Cerebellar cortex (tissue), 1 donor: ENCODE measurements at regions not wholly inside any gene's neighbourhood (a gene's known extent, or its start where the extent isn't known, plus 50 kb on each side); places are given as distances from the start of the nearest gene placed in this dataset.

Experiments used
- DNase-seq: peaks from one replicate; pipeline ENCODE4 v3.0.0-alpha.2; 2015; ENCODE audit warnings: low spot score

DNA sequence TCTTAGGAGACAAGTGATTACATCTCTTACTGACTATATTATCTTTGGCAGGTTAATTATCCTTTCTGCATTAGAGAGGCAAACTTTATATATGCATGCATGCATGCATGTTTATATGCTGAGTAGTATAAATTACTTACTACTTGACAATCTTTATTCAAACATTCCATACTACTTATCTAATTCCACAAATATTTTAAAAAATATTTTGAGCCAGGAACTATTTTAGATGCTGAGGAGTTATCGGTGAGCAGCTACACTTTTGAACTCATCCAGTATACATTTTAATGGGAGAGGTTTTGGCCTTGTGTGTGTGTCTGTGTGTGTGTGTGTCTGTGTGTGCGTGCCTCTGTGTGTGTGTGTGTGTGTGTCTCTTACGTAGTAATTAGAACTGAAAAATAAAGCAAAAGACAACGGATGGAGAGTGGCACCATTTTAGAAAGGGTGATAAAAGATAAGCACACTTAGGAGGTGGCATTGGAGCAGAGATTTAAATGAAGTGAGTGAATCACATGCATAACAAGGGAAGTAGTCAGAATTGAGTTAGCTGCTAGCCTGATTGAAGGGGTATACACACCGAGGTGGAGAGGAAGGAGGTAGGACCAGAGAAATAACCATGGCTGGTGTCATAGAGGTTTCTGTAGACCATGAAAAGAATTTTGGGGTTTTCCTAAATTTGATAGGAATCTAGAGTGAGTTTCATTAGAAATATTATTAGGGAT, 1488.4 kb downstream of the MRPL39 start:
- DNase-seq = no peak

DNA sequence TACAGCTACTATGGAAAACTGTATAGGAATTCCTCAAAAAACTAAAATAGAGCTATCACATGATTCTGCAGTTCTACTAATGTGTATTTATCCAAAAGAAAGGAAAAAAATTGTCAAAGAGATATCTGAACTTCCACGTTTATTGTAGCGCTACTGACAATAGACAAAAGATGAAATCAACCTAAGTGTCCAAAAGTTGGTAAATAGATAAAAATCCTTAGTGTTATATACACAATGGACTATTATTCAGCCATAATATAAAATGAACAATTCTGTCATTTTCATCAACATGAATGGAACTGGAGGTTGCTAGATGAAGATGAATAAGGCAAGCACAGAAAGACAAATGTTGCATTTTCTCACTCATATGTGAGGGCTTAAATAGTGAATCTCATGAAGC, 1492.1 kb downstream of the MRPL39 start:
- DNase-seq = no peak

DNA sequence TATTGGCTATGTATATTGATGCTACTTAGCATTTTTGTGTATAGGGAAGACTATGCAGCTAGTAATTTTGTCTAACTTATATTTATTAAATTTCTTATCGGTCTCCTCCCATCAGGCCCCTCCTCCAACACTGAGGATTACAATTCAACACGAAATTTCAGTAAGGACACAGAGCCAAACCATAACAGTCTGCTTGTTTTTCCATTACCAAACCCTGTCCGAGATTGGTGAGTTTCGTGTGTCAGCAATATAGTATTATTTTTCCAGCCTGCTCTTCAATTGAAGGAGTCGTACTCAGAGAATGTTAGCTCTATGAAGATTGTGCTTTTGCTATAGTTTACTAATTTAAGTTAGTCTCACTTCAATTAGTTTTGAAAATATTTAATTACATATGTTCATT, 1495.3 kb downstream of the MRPL39 start:
- DNase-seq = no peak

DNA sequence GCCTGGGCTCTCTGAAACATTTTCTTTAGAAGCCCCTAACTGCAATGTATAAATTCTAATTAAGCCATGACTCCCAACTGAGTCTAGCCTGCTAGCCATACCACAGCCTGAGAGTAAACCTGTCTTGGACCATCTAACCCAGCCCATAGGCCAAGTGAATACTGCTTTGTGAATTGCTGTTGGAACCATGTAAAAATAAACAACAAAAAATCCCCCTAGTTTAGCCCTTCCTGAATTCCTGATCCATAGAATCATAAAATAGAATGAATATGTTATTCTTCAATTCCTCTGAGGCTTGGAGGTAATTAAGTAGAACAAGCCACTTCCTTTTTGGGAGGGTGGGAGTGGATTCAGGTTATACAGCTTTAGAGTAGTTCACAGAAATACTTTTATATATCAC, 1496.4 kb downstream of the MRPL39 start:
- DNase-seq = no peak

DNA sequence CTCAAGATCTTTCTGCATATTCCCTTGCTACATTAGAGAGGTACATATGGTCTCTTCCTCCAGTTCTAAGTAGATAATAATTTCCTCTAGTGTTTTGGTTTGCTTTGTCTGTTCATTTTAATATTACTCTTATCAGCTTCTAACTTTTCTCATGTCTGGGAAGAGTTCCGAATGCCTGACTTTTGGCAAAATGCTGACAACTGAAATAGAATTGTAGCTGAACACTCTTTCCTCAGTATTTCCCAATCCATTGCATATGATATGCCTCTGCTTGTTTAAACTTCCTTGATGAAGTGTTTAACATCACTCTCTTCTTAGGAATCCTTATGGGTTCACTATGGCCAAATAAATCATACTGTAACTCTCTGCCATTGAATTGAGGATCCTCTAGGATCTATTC, 1510.1 kb downstream of the MRPL39 start:
- DNase-seq = no peak

DNA sequence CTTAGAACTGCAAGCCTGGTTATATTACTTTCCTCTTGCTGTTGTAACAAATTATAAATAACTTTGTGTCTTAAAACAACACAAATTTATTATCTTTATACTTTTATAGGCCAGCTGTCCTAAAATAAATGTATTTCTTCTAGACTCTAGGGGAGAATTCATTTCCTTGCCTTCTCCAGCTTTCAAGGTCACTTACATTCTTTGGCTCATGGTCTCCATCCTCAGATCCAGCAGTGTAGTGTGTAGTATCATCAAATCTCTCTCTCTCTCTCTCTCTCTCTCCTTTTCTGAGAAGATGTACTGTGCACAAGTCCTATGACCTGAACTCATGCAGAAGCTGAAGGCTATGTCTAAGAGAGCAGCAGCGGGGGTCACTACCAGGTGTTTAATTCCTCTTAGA, 1510.6 kb downstream of the MRPL39 start:
- no peak for DNase-seq

DNA sequence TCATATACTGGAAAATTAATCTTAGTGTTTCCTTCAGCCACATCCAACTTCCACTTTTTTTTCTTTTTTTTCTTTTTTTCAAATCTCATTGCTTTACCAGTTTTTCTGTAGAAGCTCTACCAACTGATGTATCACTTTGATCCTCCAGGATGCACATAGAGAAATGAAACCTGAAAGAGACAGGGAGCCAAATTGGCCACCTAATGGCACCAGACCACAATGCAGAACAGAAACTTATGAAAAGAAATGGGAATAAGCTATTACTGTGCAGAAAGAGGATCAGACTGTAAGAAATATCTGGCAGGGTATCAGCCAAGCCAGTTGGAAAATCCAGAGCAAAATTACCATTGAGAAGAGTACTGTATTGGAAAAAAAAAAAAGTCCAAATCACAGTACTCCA, 1514.2 kb downstream of the MRPL39 start:
- DNase-seq = no peak

DNA sequence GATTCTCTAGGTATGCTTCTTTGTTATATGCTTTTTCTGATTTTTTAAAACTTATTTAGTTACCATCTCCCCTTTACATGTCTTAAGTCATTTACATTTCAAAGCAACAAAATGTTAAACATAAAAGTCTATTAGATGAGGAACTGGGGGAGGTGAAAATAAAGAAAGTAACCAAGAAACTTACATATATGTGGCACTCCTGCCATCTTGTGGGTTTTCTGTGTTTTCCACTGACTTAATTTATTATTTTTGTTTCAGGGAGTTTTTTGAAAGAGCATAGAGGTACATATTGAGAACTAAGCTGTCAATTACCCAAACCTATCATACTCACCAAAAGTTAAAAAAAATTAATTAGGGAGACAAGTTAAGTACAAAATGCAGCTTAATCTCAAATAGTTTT, 1531.1 kb downstream of the MRPL39 start:
- no peak for DNase-seq

DNA sequence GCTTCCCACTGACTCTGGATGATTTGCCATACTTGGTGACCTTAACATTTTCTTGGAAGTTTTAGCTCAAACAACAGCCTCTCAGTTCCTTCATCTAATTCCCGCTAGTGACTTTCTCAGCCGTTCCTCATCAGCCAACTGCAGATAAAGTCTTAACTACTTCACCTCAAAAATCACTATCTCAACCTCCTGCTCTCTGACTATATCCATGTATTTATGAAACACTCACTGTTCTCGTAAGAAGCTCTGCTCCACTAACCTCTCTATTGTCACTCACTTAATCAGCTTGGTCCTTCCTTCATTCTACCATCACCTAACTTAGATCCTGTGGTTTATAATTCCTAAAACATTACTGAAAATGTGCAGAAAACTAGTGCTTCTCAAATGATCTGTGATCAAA, 1551.6 kb downstream of the MRPL39 start:
- DNase-seq = no peak

DNA sequence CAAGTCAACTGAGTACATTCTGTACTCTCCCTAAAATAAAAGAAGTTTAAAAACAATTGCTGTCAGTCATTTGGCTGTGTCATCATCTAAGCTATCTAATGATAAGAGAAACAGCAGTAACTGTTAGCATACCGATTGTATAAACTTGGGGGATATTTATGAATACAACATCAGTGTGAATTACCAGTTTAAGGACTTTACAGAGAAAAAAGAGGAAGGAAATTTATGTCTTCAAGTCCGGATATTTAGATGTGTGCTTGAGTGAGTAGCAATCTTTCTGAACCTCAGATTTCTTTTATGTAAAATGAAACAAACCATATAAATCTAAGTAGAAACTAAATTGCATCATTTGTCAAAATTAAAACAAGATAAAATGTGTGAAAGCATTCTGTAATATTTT, 1557.0 kb downstream of the MRPL39 start:
- no peak for DNase-seq

DNA sequence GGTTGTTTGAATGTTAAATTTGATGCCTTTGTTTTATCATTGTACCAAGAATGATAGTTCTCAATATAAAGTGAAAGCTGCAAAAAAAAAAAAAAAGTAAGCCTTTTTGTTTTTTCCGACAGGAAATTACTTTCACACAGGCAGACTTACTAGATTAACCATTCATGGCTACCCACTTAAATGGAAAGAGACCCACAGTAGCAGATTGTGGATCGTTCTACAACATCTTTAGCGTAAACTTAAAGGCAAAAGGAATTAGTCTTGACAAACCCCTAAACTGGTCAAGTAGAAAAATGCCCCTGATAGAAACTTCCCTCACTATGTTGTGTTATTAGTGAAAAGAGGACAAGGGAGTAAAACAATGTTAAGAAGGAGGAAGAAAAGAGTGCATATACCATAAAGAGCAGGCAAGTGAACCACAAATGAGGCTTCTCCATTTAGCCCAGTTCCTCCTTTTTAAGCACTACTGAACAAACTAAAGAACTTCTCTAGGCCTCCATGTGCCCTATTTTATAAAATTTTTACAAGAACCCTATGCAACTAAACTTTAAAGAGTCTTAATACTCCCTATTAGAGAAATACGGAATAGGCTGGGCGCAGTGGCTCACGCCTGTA, 1560.3 kb downstream of the MRPL39 start:
- no peak for DNase-seq

DNA sequence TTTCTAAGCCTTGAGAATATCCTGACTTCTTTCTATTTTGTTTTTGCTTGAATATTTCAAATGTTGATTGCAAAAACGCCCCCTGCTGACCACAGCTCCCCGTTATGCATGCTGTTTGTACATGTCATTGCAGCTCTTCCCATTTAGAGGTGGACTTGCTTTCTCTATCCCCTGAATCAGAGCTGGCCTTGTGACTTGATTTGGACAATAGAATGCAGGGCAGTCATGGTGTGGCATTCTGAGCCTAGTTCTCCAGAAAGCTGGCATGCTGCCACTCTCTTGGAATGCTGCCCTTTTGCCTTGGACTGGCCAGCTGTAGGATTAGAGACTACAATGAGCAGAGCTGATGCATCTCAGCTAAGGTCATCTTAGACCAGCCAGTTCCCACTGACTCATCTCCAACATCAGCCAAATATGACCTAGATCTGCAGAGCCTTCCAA, 1561.5 kb downstream of the MRPL39 start:
- peak; percentile 57 for DNase-seq

DNA sequence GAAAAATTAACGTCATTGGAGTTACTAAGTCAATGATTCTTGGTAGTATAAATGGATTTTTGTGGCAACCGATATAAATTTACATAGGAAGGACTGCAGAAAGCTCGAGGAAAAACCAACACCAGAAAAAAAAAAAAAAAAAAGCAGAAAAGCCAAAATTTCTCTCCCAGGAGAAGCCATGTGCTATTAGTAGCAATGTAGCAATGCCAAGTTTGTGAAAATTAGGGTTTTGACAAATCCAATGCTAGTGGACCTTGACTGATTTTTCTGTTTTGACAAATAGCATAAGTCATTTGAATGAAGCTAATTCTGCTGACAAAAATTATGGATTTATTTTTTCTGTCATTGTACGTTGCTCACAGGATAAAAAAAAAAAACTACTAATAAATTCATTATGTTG, 1561.9 kb downstream of the MRPL39 start:
- no peak for DNase-seq

DNA sequence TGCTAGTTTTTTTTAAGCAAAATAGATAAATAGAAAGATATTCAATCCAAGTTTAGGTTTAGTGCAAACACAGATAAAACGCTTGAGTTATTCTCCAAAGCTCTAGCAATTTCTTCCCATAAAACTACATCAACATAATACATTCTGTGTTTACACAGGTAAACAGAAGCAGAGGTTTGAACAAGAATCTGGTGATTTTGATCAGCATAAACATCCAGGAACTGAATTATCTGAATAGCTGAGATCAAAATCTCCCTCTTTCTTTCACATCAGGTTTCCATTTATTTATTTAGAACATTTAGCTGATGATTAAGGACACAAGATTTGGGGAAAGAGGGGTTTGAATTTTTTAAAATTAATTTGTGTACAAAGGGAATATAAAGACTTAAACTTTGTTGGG, 1564.6 kb downstream of the MRPL39 start:
- no peak for DNase-seq

DNA sequence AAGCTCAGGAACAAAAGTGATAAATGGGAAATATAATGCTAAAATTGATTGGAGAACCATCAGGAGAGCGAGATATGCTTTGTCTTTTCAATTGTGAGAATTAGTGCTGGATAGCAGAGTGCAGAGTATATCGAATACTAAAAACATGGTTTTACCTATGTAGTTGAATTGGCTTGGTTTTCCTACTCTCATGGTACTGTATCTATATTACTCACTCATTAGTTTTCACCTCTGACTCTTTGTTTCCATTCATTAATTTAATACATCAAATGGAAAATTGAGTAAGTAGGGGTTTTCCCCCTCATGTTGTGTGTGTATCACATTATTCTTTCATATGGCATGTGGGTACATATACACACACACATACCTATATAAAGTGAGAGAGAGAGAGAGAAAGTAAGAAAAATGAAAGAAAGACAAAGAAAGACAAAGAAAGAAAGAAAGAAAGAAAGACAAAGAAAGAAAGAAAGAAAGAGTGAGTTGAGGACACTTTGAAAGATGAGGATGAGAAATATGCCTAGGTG, 1574.5 kb downstream of the MRPL39 start:
- DNase-seq = no peak

DNA sequence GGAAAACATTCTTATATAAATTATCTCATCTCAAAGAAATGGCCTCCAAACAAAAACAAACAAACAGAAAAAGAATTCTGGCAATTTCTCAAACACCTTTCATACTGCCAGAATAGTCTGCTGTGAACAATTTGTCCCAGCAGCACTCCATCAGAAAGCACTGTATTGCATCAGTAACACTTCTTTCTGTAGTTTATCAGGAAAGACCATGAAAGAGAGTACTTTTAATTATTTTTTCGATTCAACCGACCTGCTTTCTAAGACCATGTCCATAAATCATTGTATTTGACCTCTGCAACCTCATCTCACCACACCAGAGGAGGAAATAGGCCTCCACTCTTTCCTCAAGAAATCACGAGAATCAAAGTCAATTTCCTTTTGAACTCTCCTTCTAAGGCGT, 1579.9 kb downstream of the MRPL39 start:
- no peak for DNase-seq

DNA sequence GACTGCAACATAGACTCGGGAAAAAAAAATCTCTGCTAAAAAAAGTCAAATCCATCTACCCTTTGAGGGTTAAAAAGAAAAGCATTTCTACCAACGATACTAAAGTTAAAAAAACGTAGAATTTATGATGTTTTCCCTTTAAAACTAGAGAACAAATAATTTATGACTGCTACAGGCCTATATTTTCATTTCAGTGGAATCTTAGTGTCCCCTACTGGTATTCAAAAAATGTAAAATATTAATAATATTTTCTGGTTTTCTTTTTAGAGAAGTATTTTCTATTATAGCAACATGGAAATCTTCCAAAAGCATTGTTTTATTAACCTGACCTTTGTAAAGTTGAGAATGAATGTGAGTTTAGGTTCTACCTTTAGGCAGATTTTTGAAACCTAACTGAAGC, 1582.2 kb downstream of the MRPL39 start:
- no peak for DNase-seq

DNA sequence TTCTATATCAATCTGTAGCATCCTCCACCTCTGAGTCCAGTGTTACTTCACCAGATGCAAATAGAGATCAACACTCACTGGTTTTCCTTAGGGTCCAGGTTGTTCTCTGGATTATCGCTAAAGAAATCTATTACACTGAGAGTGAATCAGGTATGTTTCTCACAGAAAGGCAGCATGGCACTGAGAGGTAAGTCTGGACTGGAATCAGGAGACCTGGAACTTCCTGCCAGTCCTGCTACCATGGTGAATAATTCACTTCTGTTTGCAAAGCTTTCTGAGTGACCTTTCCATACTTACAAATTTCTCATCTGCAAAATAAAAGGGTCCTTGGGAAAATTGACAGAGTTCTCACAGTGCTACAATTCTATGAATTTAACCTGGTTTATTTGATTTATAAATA, 1583.3 kb downstream of the MRPL39 start:
- DNase-seq = no peak

DNA sequence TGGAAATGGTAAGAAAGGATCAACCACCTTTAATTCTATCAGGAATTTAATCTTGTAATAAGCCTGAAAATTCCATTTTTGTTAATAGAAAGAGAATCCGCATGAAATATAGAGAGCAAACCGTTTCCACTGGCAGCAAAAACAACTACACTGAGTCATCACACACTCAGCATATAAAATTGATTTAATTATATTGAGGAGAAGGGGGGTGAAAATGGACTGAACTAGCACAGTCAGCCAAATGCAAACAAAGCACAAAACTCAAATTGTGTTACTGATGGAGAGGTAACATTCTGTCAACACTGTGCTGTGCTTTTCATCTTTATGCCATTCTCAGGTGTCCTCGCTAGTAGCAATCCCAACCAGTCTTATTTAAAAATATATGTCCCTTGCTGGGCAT, 1583.9 kb downstream of the MRPL39 start:
- DNase-seq = no peak

DNA sequence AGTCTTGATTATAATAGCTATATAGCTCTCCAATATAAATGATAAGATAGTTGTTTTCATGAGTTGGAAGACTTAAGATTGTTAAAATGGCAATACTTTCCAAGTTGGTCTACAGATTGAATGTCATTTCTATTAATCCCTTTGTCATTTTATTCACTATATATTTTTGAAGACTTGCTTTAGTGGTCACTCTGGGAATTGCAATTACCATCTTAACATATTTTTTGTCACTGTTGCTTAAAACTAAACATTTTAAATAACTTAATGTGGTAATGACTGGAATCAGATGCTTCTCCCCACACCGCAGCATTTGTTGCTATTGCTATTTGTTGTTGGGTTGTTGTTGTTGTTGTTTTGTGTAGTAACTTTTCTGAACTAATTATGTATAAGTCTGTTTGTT, 1592.9 kb downstream of the MRPL39 start:
- DNase-seq = no peak

DNA sequence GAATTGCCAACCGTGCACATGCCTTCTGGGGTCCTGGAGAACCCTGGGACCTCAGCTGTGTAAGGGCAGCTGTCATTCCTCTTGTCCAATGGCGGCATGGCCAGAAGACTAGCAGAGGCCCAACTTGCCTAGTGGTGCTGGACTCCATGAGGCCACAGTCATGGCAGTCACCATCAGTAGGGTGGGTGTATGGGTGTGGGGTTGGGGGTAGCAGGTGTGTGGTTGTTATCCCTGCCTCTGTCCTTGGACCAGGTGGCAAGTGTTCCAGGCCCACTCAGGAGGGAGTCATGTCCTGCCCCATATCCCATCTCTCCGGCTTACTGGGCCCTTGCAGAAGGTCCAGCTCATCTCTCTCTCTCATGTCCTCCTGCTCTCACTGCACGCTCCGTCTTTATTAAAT, 1596.2 kb downstream of the MRPL39 start:
- no peak for DNase-seq

DNA sequence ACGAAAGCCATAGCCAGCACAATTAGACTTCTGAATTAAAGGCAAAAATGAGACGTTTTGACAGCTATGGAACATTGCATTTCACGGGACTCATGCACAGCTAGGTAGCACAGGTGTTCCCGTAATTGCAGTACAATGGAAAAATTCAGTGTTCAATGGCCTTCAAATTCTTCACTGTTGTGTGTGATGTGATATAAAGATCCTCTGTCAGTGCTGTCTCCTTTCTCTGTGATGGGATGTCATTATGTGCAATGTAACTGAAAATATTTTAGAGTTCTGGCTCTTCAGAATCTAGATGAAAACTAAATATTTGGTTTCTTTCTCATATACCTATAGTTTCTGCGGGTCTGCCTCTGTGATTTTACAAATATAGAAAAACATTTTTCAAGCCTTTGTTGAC, 1599.7 kb downstream of the MRPL39 start:
- no peak for DNase-seq

DNA sequence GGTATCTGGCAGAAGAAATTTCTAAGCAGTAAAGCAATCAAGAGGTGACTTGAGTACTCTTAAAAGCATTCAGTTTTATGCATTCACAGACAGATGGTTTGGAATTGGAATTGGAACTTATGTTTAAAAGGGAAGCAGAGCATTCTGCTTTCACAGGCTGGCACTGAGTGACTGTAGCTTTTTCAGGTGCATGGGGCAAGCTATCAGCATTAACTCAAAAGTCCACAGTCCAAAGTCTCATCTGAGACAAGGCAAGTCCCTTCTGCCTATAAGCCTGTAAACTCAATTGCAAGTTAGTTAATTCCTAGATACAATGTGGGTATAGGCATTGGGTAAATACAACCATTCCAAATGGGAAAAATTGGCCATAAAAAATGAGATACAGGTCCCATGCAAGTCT, 1620.3 kb downstream of the MRPL39 start:
- no peak for DNase-seq

DNA sequence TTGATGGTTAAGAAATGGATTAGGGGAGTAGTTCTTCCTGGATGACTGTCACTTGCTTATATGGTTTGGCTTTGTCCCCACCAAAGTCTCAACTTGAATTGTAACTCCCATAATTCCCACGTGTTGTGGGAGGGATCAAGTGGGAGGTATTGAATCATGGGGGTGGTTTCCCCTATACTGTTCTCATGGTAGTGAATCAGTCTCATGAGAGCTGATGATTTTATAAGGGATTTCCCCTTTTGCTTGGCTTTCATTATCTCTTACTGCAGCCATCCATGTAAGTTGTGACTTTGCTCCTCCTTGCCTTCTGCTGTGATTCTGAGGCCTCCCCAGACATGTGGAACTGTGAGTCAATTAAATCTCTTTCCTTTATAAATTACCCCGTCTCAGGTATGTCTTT, 1621.1 kb downstream of the MRPL39 start:
- DNase-seq = no peak
